Endothelial cell of umbilical vein (primary cell): ENCODE measurements at regions not wholly inside any gene's neighbourhood (a gene's known extent, or its start where the extent isn't known, plus 50 kb on each side); places are given as distances from the start of the nearest gene placed in this dataset.
A peak's percentile ranks its signal among the peaks of the same experiment; 100 is the strongest.

Experiments used
- BruUV-seq: library from RNA; stranded (reverse); fragments of 400-500 nt; replicated peaks from 2 replicates; lab custom pipeline; 2021; lab: Mats Ljungman, UMichigan
- CTCF ChIA-PET: fragments of 300-600, 350-600 bp; sonication (Branson Sonifier 250); formaldehyde crosslinking; loops from one replicate; lab custom pipeline; 2021; ENCODE audit warnings: antibody characterized with exemption, inconsistent platforms; lab: Charles Lee
- POLR2A ChIA-PET: fragments of 300-600, 350-600 bp; sonication (Branson Sonifier 250); formaldehyde crosslinking; loops from one replicate; lab custom pipeline; 2021; ENCODE audit warnings: antibody characterized with exemption, inconsistent platforms; lab: Charles Lee
- DNase-seq: peaks from one replicate; pipeline ENCODE4 v3.0.0-alpha.2; 2011; ENCODE audit warnings: low read depth, low spot score
- FAIRE-seq: peaks from 2 replicates; lab custom pipeline; 2011; peaks lifted over from hg19 to GRCh38; lab: Jason Lieb, UNC
- H2AFZ ChIP-seq: 2 replicates; pipeline ENCODE4 v1.6.0; 2012; ENCODE audit warnings: low read depth, low read length, control low read depth, inconsistent platforms
- H3K27ac ChIP-seq: 2 replicates; pipeline ENCODE4 v1.5.1; 2011; ENCODE audit warnings: low read depth, mild to moderate bottlenecking, control low read depth, low read length, moderate library complexity; ENCODE audit not compliant: insufficient read depth
- H3K27me3 ChIP-seq, 2 experiments: 2 replicates each; pipeline versions ENCODE4 v1.6.0 to v1.6.1; 2011; ENCODE audit warnings: low read length in 2 of 2, mixed read lengths in 1 of 2; ENCODE audit not compliant: control insufficient read depth in 2 of 2, insufficient read depth in 2 of 2
- H3K36me3 ChIP-seq, 2 experiments: 2 replicates in 1 of 2; 3 replicates in 1 of 2; pipeline ENCODE4 v1.5.1; 2011; ENCODE audit warnings: low read length in 2 of 2, mild to moderate bottlenecking in 1 of 2, moderate library complexity in 1 of 2; ENCODE audit not compliant: control insufficient read depth in 2 of 2, insufficient read depth in 2 of 2; ENCODE audit errors: extremely low read depth in 1 of 2
- H3K4me1 ChIP-seq: 3 replicates; pipeline ENCODE4 v1.5.1; 2011; ENCODE audit warnings: mild to moderate bottlenecking, low read length; ENCODE audit not compliant: control insufficient read depth, insufficient read depth; ENCODE audit errors: extremely low read depth
- H3K4me2 ChIP-seq: 2 replicates; pipeline ENCODE4 v1.6.1; 2011; ENCODE audit warnings: low read length, control low read depth, mixed read lengths; ENCODE audit not compliant: insufficient read depth
- H3K4me3 ChIP-seq, 3 experiments: fragments of 200-600 bp in 1 of 3; sonication (generic), shearing (Covaris generic) in 1 of 3; replicated peaks in 1 of 3; 2 replicates each; pipeline ENCODE4 v1.5.1; 2011 to 2016; ENCODE audit warnings: control low read depth in 3 of 3, low read length in 3 of 3, mild to moderate bottlenecking in 2 of 3, inconsistent platforms in 1 of 3, low read depth in 1 of 3, moderate library complexity in 1 of 3; ENCODE audit not compliant: insufficient read depth in 1 of 3
- H3K79me2 ChIP-seq: 2 replicates; pipeline ENCODE4 v1.6.0; 2012; ENCODE audit warnings: low read length, inconsistent platforms; ENCODE audit not compliant: control insufficient read depth, insufficient read depth
- H3K9ac ChIP-seq: replicated peaks from 2 replicates; pipeline ENCODE3; 2011; ENCODE audit warnings: low read length, control low read depth; ENCODE audit not compliant: insufficient read depth; ENCODE audit errors: extremely low read depth
- H3K9me1 ChIP-seq: replicated peaks from 3 replicates; pipeline ENCODE4 v1.6.0; 2011; ENCODE audit warnings: mild to moderate bottlenecking, low read length; ENCODE audit not compliant: control insufficient read depth, insufficient read depth; ENCODE audit errors: extremely low read depth
- H3K9me3 ChIP-seq: replicated peaks from 2 replicates; pipeline ENCODE4 v1.5.1; 2012; ENCODE audit warnings: low read length, inconsistent platforms; ENCODE audit not compliant: control insufficient read depth, insufficient read depth
- H4K20me1 ChIP-seq: replicated peaks from 2 replicates; pipeline ENCODE3; 2011; ENCODE audit warnings: mild to moderate bottlenecking, low read length; ENCODE audit not compliant: control insufficient read depth, insufficient read depth; ENCODE audit errors: extremely low read depth
- JUN ChIP-seq: IDR thresholded peaks from 2 replicates; pipeline ENCODE4 v1.6.1; 2011; ENCODE audit warnings: borderline replicate concordance, low read depth; ENCODE audit not compliant: insufficient read length, insufficient read depth
- MYC ChIP-seq: IDR thresholded peaks from one replicate; pipeline ENCODE4 v1.6.1; 2011; ENCODE audit warnings: mild to moderate bottlenecking, low read depth, low read length
- POLR2AphosphoS5 ChIP-seq: IDR thresholded peaks from 2 replicates; pipeline ENCODE4 v1.6.1; 2012; ENCODE audit warnings: low read depth, mild to moderate bottlenecking, control low read depth, low read length, moderate library complexity; ENCODE audit not compliant: insufficient read depth
- dilution Hi-C: fragments of 300-500 bp; cut with MboI; formaldehyde crosslinking; loops from one replicate; pipeline ENCODE4 v1.15.0; 2019; ENCODE audit warnings: low sequenced_read_pairs; ENCODE audit not compliant: extremely low pct_ligation_motif_present
- intact Hi-C: fragments of 100-400 bp; cut with micrococcal nuclease; formaldehyde crosslinking; loops from one replicate; pipeline ENCODE4 v1.10.0; 2022
- TF ChIP-seq, protein P1 (sequence below): IDR thresholded peaks from 2 replicates; pipeline ENCODE4 v1.6.1; 2011; ENCODE audit not compliant: insufficient read depth, insufficient read length
- TF ChIP-seq, protein P2 (sequence below), 2 donors: IDR thresholded peaks; 1 replicate in 1 of 2; 2 replicates in 1 of 2; pipeline ENCODE4 v1.5.1; 2011; ENCODE audit warnings: low read length in 2 of 2, mild to moderate bottlenecking in 2 of 2, moderate library complexity in 2 of 2, control low read depth in 1 of 2, inconsistent platforms in 1 of 2, low read depth in 1 of 2; ENCODE audit not compliant: insufficient read depth in 1 of 2; ENCODE audit errors: extremely low read depth in 1 of 2

DNA sequence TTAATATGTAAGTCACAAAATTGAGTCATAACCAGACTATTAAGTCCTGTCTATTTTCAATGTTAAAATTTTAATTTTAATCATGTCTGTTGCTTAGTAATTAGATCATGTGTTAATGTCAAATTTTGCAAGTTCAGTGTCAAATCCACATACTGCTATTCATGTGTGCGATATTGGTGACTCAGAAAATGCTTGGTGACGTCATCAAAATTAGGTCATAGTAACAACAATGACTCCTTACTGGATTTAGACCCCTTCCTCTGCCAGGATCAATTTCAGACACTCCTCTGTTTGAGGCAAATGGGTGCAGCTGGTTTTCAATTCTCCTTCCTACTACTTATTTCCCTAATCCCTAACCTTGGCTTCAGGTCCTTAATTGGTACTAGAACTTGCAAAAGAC is 1394.3 kb upstream of the SLC10A2 start:
- no TSS peak for BruUV-seq
- FAIRE-seq: peak; percentile 76

DNA sequence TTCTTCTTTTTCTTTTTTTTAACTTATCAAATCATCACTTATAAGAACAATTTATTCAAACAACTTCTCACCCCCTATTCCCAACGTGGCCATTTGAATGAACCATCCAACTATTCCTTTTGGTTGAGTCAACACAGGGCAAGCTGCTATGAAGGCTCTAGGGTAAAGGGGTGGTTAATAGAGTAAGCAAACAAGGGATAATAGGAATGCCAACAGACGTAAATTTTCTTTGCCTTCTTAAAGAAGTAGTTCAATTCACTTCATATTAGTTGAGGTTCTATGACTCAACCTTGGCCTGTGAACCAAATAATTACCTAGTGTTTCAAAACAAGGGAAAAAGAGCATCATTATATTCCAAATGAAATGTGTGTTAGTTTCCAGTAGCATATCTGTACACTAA is 1383.8 kb upstream of the SLC10A2 start:
- no peak for FAIRE-seq
- Histone ChIP-seq H3K27ac (no peak overlapping the region), H3K79me2 (no peaks in the 10 kb centered on the region), H3K4me2 (no peak overlapping the region), H3K9me1 (no peaks in the 10 kb centered on the region), H3K4me3 (no peak overlapping the region), H4K20me1 (no peaks in the 10 kb centered on the region), H3K27me3 (no peaks in the 10 kb centered on the region), H3K4me1 (no peaks in the 10 kb centered on the region), H3K36me3 (no peaks in the 10 kb centered on the region), H2AFZ (no peak overlapping the region), H3K9ac (no peak overlapping the region), H3K9me3 (no peaks in the 10 kb centered on the region)
- BruUV-seq: no TSS peak
- intact Hi-C loops: no loop called here
- DNase-seq: no peak
- no peak for TF ChIP-seq MYC
- no peak for TF ChIP-seq JUN
- TF ChIP-seq, protein P1, sequence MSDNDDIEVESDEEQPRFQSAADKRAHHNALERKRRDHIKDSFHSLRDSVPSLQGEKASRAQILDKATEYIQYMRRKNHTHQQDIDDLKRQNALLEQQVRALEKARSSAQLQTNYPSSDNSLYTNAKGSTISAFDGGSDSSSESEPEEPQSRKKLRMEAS: no peak
- TF ChIP-seq POLR2AphosphoS5: no peak
- ChIA-PET CTCF (interaction anchor here (1.0 kb wide), 1 partner anchor 13 kb away, joined by 3 read pairs; no protein-coding TSS in a partner anchor), POLR2A (no interaction called here)
- dilution Hi-C loops: no loop called here

More for the DNA sequence above, 1394.3 kb upstream of the SLC10A2 start:
- Histone ChIP-seq H3K9me1 (no peaks in the 10 kb centered on the region), H3K9me3 (no peaks in the 10 kb centered on the region), H4K20me1 (no peaks in the 10 kb centered on the region), H3K4me3 (no peak overlapping the region), H3K27ac (no peak overlapping the region), H3K79me2 (no peaks in the 10 kb centered on the region), H3K4me2 (no peak overlapping the region), H3K4me1 (no peaks in the 10 kb centered on the region), H2AFZ (no peak overlapping the region), H3K27me3 (no peaks in the 10 kb centered on the region), H3K36me3 (no peaks in the 10 kb centered on the region), H3K9ac (no peak overlapping the region)
- CTCF ChIA-PET: no interaction called here
- TF ChIP-seq, protein P2, sequence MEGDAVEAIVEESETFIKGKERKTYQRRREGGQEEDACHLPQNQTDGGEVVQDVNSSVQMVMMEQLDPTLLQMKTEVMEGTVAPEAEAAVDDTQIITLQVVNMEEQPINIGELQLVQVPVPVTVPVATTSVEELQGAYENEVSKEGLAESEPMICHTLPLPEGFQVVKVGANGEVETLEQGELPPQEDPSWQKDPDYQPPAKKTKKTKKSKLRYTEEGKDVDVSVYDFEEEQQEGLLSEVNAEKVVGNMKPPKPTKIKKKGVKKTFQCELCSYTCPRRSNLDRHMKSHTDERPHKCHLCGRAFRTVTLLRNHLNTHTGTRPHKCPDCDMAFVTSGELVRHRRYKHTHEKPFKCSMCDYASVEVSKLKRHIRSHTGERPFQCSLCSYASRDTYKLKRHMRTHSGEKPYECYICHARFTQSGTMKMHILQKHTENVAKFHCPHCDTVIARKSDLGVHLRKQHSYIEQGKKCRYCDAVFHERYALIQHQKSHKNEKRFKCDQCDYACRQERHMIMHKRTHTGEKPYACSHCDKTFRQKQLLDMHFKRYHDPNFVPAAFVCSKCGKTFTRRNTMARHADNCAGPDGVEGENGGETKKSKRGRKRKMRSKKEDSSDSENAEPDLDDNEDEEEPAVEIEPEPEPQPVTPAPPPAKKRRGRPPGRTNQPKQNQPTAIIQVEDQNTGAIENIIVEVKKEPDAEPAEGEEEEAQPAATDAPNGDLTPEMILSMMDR (IDR thresholded peaks at IDR 0.05; ENCODE audit: extremely low read depth in 1 of 2, insufficient read depth in 1 of 2, low read depth in 1 of 2, low read length in 2 of 2): no peak
- TF ChIP-seq JUN: peak; percentile 79
- POLR2A ChIA-PET: no interaction called here
- dilution Hi-C loops: no loop called here
- DNase-seq: peak; percentile 20
- intact Hi-C loops: no loop called here
